Testis (tissue), 2 donors: ENCODE measurements at regions not wholly inside any gene's neighbourhood (a gene's known extent, or its start where the extent isn't known, plus 50 kb on each side); places are given as distances from the start of the nearest gene placed in this dataset.

ENCODE experiments used
- DNase-seq: peaks from one replicate; pipeline ENCODE4 v3.0.0-alpha.2; 2019
- H3K27ac ChIP-seq, 2 donors: fragments of 200-600 bp; sonication (generic); one replicate each; pipeline ENCODE4 v1.5.1; 2019
- H3K27me3 ChIP-seq: fragments of 200-600 bp; sonication (generic); one replicate; pipeline ENCODE4 v1.5.1; 2019
- H3K36me3 ChIP-seq: fragments of 200-600 bp; sonication (generic); one replicate; pipeline ENCODE4 v1.5.1; 2017; ENCODE audit warnings: low read depth; ENCODE audit errors: missing control alignments
- H3K4me1 ChIP-seq: fragments of 200-600 bp; sonication (generic); one replicate; pipeline ENCODE4 v1.5.1; 2019
- H3K4me3 ChIP-seq, 2 donors: fragments of 200-600 bp; sonication (generic); one replicate each; pipeline ENCODE4 v1.5.1; 2017 to 2019
- H3K9me3 ChIP-seq: fragments of 200-600 bp; sonication (generic); one replicate; pipeline ENCODE4 v1.5.1; 2017
- POLR2A ChIP-seq: fragments of 450-650 bp; IDR thresholded peaks from one replicate; pipeline ENCODE4 v1.6.1; 2017; ENCODE audit warnings: antibody characterized with exemption, mild to moderate bottlenecking, moderate library complexity
- WGBS, 2 donors: methylation state at CpG; one replicate each; pipeline ENCODE4 v1.1.5; 2018; 5-methylcytosine and 5-hydroxymethylcytosine counted together
- intact Hi-C: fragments of 100-400 bp; cut with DNase I; formaldehyde crosslinking; loops from one replicate; pipeline ENCODE4 v1.15.1; 2023; ENCODE audit warnings: low total_unique reads
- TF ChIP-seq, protein P1 (sequence below), 3 experiments: fragments of 450-650 bp in 2 of 3; fragments of 200-600 bp in 1 of 3; sonication (generic) in 1 of 3; IDR thresholded peaks; one replicate each; pipeline ENCODE4 v1.5.1; 2016 to 2019; ENCODE audit warnings: antibody characterized with exemption in 3 of 3, mild to moderate bottlenecking in 2 of 3, moderate library complexity in 1 of 3

DNA sequence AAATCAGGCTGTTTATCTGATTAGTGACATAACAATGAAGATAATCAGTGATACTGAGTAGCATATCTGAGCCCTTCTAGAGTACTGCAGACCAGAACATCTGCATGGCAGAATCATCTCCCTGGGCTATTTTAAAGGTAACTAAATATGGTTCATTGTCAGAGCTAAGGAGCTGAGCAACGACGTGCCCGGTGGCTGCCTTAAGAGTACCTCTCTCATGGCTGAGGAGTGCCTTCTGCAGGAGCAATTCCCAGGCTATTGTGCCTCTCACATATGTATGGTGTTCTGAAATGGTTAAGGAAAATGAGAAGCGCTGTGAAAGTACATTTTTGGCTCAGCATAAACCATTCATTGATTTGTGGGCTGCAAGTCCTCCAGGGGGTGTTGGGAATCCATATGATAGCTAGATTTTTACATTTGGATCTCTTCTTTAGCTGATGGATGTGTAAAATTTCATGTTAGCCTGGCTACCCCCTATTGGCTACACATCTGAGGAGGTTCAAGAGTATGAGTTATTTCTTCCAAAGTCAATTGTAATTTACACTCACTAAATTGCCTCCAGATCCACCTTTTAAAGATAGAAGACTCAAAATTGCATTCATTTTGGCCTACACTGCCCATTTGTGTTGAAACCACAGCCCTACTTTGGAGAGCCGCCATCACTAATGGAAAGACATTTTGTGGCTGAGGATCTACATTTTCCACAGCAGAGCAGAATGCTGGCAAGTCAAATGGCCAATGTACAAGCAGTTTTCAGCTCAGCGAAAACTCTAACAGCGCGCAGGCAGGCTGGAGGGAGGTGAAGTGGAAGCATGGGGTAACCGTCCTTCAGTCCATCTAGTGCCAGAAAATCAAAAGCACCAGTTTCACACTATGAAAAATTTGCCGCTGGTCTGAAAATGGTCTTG lies 198.0 kb downstream of the SIM1 start:
- WGBS, 2 donors = 84 to 85% methylated on average over 10 of the region's 10 CpGs
- H3K27me3 ChIP-seq = no peaks in the 10 kb centered on the region
- H3K4me3 ChIP-seq = no peak overlapping the region
- TF ChIP-seq POLR2A = no peak
- TF ChIP-seq, protein P1, sequence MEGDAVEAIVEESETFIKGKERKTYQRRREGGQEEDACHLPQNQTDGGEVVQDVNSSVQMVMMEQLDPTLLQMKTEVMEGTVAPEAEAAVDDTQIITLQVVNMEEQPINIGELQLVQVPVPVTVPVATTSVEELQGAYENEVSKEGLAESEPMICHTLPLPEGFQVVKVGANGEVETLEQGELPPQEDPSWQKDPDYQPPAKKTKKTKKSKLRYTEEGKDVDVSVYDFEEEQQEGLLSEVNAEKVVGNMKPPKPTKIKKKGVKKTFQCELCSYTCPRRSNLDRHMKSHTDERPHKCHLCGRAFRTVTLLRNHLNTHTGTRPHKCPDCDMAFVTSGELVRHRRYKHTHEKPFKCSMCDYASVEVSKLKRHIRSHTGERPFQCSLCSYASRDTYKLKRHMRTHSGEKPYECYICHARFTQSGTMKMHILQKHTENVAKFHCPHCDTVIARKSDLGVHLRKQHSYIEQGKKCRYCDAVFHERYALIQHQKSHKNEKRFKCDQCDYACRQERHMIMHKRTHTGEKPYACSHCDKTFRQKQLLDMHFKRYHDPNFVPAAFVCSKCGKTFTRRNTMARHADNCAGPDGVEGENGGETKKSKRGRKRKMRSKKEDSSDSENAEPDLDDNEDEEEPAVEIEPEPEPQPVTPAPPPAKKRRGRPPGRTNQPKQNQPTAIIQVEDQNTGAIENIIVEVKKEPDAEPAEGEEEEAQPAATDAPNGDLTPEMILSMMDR (IDR thresholded peaks at IDR 0.05) = no peak
- H3K36me3 ChIP-seq = no peaks in the 10 kb centered on the region
- H3K9me3 ChIP-seq = no peaks in the 10 kb centered on the region
- H3K27ac ChIP-seq = no peak overlapping the region
- intact Hi-C loops = no loop called here
- no peaks in the 10 kb centered on the region for H3K4me1 ChIP-seq
- no peak for DNase-seq

DNA sequence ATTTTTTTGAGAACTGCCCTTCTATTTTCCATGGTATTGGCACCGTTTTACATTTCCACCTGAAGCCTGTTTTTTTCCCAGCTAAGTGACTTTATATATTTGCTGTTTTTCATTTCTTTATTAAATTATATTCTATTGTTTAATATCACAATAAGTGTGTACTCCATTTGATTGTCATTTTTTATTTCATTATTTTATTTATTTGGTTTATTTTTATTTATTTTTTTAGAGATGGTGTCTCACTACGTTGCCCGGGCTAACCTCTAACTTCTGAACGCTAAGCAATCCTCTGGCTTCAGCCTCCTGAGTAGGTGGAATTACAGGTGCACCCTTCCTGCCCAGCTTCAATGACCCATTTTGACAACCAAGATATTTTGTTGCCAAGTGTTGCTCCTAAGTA lies 202.6 kb downstream of the SIM1 start:
- Histone ChIP-seq H3K27me3 (no peaks in the 10 kb centered on the region), H3K9me3 (no peaks in the 10 kb centered on the region), H3K27ac (no peak overlapping the region), H3K4me1 (no peaks in the 10 kb centered on the region), H3K36me3 (no peaks in the 10 kb centered on the region), H3K4me3 (no peak overlapping the region)
- no peak for TF ChIP-seq POLR2A
- TF ChIP-seq, protein P1 (IDR thresholded peaks at IDR 0.05) = no peak
- intact Hi-C loops = no loop called here
- DNase-seq = no peak
- WGBS, 2 donors = 84 to 93% methylated on average over 4 of the region's 4 CpGs

- TF ChIP-seq POLR2A = no peak
- TF ChIP-seq, protein P1 (IDR thresholded peaks at IDR 0.05) = no peak
- no peak for DNase-seq
- no peaks in the 10 kb centered on the region for H3K27me3 ChIP-seq
- intact Hi-C loops = no loop called here
- no peaks in the 10 kb centered on the region for H3K9me3 ChIP-seq
- no peak overlapping the region for H3K4me3 ChIP-seq
- H3K36me3 ChIP-seq = no peaks in the 10 kb centered on the region
- no peaks in the 10 kb centered on the region for H3K4me1 ChIP-seq
- 88 to 90% methylated on average over 2 of the region's 2 CpGs for WGBS, 2 donors
- H3K27ac ChIP-seq = no peak overlapping the region
Measured at GRCh38 chr6:100261486-100261885, 203.2 kb downstream of the SIM1 start.

GRCh38 chr6:100260584-100260983 lies 204.1 kb downstream of the SIM1 start:
- DNase-seq = no peak
- Histone ChIP-seq H3K9me3 (no peaks in the 10 kb centered on the region), H3K36me3 (no peaks in the 10 kb centered on the region), H3K27ac (no peak overlapping the region), H3K4me1 (no peaks in the 10 kb centered on the region), H3K4me3 (no peak overlapping the region), H3K27me3 (no peaks in the 10 kb centered on the region)
- no peak for TF ChIP-seq POLR2A
- TF ChIP-seq, protein P1 (IDR thresholded peaks at IDR 0.05) = no peak
- intact Hi-C loops = no loop called here

- Histone ChIP-seq H3K27me3 (no peaks in the 10 kb centered on the region), H3K27ac (no peak overlapping the region), H3K36me3 (no peaks in the 10 kb centered on the region), H3K4me3 (no peak overlapping the region), H3K4me1 (no peaks in the 10 kb centered on the region), H3K9me3 (no peaks in the 10 kb centered on the region)
- DNase-seq = no peak
- intact Hi-C loops = no loop called here
- no peak for TF ChIP-seq POLR2A
- TF ChIP-seq, protein P1 (IDR thresholded peaks at IDR 0.05) = no peak
- WGBS, 2 donors = 72 to 75% methylated on average over 3 of the region's 3 CpGs
Measured at GRCh38 chr6:100259865-100260264, 204.9 kb downstream of the SIM1 start.
